ENCODE measurements at regions not wholly inside any gene's neighbourhood (a gene's known extent, or its start where the extent isn't known, plus 50 kb on each side); places are given as distances from the start of the nearest gene placed in this dataset.
"Not testable (repeated sequence)": the region's sequence is repeated elsewhere in the genome, so short reads cannot be mapped to it uniquely, and the experiment has no call there.

DNA sequence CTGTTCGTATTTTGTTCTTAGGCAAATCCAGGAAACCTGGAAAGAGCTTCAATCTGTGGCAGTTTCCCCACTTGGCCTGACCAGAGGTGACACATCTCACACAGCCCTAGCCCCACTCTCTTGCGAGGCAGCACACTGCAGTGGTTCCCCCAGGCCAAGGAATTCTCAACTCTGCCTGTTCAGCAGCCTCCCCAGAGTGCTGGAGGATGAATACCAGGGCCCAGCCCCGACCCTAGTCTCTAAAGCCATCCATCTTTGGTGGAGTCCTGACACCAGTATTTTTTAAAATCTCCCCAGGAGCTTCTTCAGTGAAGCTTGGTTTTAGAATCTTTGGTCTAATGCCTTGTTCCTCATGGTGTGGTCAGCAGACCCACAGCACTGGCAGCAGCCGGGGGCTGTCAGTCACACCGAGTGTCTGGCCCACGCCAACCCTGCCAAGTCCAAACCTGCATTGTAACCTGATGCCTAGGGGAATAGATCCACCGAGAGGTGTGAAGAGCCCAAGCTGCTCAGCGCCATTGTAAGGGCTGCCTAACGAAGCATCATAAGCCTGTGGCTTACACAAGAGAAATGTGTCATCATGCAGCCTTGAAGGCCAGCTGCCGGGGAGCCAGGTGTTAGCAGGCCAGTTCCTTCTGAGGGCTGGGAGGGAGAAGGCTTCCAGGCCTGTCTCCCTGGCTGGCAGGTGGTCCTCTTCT lies 428.7 kb upstream of the ID2 start:
- no peak for TF ChIP-seq ZNF274 (IDR thresholded peaks at IDR 0.05; ENCODE audit: low read depth, low read length)
- H3K4me3 ChIP-seq (ENCODE audit: low read length) = no peak overlapping the region

DNA sequence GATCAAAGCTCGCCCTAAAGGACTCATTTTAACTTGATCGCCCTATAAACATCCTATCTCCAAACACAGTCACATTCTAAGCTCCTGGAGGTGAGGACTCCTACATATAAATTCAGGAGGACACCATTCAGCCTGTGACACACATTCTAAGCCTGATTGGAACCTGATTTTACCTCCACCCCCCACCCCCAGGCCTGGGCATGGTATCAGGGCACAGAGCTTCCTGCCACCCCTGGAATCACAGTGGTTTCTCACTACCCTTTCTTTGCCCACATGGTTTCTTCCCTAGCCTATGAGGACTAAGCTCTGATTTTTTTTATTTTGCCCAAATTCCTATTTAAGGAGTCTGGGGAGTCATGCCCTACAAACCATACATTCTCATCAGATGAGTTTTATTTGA lies 428.1 kb upstream of the ID2 start:
- TF ChIP-seq ZNF274 (IDR thresholded peaks at IDR 0.05; ENCODE audit: low read depth, low read length) = no peak
- no peak overlapping the region for H3K4me3 ChIP-seq (ENCODE audit: low read length)

DNA sequence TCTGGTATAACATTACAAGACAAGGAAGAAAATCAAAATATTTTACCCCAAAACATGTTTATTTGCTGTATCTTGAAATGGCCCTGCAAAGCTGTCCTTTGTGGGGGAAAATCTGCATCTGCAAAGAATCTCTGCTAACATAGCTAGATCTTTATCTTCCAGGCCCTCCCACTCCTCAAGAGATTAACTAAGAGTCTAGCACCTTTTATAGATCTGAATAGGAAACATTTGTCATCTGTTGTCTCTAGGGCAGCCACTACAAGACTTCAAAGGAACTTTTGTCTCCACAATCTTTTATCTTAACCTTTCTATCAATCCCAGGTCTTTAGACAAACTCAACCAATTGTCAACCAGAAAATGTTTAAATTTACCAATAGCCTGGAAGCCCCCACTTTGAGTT lies 427.6 kb upstream of the ID2 start:
- not testable (repeated sequence) for H3K4me3 ChIP-seq (ENCODE audit: low read length)

DNA sequence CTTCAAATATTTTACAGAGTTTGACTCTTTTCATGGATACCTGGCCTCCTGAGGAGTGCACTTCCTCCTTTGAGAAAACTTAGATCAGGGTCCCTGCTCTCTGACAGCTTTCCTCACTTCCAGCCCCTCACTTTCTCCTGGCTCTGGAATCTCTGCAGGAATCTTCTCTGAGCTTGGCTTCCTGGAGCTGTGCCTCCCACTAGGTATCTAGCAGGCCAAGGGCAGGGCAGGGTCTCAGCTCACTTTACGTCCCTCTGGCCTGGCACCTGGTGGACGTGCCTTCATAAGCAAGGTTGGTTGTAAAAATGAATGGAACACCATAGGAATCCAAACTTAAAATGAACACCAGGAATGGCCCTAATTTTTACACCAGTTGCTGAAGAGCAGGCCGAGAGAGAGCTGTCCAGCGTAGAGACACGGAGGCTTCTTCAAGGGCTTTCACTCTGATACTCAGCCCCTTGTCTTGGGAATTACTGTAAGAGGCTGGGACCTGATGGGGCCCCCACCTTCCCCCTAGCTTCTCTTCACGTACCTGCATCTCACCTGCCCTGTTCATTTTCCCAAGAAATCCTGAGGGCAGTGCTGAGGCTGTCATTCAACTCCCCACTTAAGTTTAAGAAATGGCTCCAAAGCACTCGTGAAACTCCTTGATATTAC lies 426.9 kb upstream of the ID2 start:
- no peak for TF ChIP-seq ZNF274 (IDR thresholded peaks at IDR 0.05; ENCODE audit: low read depth, low read length)
- no peak overlapping the region for H3K4me3 ChIP-seq (ENCODE audit: low read length)

DNA sequence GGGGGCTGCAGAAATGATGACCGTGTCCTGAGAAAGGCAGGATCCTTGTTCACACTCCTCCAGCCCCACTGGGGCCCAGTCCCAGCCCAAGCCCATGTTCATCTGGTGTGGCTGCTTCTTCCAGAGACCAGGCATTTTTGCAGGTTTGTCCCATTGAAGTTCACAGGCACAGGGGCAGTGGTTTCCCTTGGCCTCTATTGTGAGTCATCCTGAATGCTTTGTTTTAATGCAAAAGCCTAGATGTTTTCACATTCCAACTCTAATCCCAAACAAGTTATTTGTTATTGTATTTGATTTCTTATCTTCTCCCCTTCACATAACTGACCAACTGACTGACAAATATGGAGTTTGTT lies 426.4 kb upstream of the ID2 start:
- H3K4me3 ChIP-seq (ENCODE audit: low read length) = no peak overlapping the region
- TF ChIP-seq ZNF274 (IDR thresholded peaks at IDR 0.05; ENCODE audit: low read depth, low read length) = no peak

DNA sequence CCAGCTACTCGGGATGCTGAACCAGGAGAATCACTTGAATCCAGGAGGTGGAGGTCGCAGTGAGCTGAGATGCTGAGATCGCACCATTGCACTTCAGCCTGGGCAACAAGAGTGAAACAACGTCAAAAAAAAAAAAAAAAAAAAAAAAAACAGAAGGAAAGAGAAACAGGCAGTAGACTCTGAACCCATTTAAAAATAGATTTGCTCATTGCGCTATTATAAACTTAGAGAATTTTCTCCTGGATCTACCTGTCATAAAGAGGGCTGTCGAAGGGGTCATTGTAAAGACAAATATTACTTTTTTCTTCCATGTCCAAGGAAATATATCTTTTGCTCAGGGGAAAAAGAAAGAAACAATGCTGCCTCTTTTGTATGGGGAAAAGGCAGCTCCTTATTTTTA lies 425.0 kb upstream of the ID2 start:
- TF ChIP-seq ZNF274 (IDR thresholded peaks at IDR 0.05; ENCODE audit: low read depth, low read length) = no peak
- H3K4me3 ChIP-seq (ENCODE audit: low read length) = no peak overlapping the region

DNA sequence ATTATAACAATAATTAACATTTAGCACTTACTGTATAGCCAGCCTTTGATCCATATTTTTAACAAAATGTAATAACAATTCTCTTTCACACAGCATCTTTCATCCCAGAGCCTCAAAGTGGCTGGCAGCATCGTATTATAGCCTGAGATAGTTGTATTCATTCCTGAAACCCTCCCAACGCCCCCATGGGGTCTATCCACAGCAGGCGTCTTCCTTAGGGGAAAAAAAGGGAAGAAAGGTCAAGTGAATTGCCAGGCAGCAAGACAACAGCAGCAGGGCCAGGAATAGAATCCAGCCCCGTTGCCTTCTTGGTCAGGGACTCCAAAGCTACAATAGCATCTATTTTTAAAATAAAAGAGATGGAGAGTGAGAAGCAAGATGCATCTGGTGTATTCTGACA lies 424.4 kb upstream of the ID2 start:
- no peak overlapping the region for H3K4me3 ChIP-seq (ENCODE audit: low read length)
- TF ChIP-seq ZNF274 (IDR thresholded peaks at IDR 0.05; ENCODE audit: low read depth, low read length) = no peak

DNA sequence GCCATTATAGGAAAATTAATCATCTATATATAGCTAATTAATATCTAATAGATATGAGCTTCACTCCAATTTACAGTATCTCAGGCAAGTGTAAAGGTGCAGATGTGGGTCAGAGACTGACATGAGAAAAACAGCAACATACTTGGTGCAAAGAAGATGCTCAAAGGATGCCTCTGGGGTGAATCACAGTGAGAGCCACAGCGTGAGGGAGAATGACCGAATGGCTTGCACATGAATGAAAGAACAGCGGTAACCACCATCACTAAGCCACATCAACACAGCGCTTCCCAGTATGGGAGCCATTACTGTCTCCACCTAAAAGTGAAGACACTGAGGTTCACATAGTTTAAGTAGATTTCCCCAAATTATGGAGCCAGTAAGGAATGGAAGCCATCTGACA lies 423.4 kb upstream of the ID2 start:
- H3K4me3 ChIP-seq (ENCODE audit: low read length) = no peak overlapping the region
- no peak for TF ChIP-seq ZNF274 (IDR thresholded peaks at IDR 0.05; ENCODE audit: low read depth, low read length)

DNA sequence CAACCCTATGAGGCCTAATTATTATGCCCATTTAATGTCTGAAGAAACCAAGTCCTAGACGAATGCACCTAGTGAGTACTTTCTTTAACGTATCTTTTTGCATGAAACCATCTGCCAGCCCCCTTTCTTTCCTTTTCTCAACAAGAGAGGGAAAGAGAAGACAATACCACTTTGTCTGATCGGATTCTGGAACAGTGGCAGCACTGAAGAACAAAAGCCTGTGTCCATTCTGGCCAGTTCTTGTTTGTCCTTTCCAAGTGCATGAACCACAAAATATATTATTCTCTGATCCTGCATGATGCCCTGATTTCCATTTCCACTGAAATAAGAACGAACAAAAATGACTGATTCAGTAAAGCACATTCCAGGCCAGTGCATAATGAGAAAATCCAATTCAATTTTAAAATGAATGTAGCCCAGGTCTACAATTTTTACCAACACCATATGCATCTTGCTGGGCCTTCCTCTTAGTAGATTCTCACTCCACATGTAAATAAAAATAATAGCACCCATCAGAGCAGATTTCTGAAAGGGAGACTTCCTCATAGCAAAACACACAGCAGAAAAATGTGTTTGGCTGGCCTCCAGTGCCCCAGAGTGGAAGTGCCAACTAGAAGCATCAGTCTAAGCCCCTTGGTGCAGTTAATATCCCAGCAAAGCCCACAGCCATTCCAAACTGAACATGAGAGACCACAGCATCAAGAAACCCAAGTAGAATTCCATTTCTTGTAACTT lies 422.6 kb upstream of the ID2 start:
- no peak overlapping the region for H3K4me3 ChIP-seq (ENCODE audit: low read length)
- no peak for TF ChIP-seq ZNF274 (IDR thresholded peaks at IDR 0.05; ENCODE audit: low read depth, low read length)

DNA sequence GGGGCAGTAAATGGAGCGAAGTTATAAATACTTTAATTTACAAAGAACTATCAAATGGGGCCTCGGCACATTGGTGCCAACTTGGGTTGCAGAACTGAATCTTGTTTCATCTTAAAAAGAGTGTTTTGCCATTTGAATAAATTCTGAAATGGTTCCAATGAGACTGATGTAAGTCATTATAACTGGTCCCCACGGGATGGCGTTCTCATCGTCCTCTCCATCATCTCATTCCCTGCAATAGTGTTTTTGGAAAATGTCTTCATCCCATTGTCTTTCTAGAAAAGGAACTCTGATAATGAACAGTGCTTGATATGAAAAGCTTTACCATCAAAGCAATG lies 422.0 kb upstream of the ID2 start:
- no peak for TF ChIP-seq ZNF274 (IDR thresholded peaks at IDR 0.05; ENCODE audit: low read depth, low read length)
- no peak overlapping the region for H3K4me3 ChIP-seq (ENCODE audit: low read length)

DNA sequence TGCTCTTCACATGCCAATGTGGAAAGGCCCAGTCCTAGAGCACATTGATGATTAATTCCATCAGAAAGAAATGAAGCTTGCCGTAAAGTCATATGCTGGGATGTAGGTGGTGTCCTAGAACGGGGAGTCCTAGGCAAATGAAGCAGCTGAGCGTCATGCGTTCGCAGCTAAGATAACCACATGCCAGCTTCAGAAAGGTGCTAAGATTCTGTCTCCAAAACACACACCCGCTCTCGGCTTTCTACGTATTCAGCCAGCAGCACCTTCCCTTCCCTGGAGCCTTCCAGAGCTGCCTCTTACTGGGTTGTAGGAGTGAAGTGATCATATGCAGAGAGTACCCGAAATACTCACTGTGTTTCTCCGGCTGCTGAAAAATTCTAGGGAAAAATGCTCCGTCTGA lies 421.6 kb upstream of the ID2 start:
- H3K4me3 ChIP-seq (ENCODE audit: low read length) = no peak overlapping the region
- TF ChIP-seq ZNF274 (IDR thresholded peaks at IDR 0.05; ENCODE audit: low read depth, low read length) = no peak

DNA sequence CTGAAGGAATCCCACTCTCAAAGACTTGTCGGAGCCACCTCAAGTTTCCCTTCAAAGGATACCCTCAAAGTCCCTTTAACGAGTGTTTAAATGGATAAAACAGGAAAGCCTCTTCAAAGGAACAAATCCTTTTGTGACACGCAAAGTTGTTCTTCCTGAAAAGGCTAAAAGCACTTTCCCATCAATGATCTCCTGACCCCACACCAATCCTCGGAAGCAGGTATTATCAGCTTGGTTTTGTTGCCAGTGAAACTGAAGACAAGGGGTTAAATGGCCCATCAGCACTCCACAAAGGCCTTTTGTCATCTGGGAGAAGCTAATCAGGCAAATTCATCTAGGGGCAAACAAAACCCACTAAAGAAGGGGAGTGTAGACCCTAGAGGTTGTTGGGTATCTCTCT lies 418.0 kb upstream of the ID2 start:
- TF ChIP-seq ZNF274 (IDR thresholded peaks at IDR 0.05; ENCODE audit: low read depth, low read length) = no peak
- no peak overlapping the region for H3K4me3 ChIP-seq (ENCODE audit: low read length)

DNA sequence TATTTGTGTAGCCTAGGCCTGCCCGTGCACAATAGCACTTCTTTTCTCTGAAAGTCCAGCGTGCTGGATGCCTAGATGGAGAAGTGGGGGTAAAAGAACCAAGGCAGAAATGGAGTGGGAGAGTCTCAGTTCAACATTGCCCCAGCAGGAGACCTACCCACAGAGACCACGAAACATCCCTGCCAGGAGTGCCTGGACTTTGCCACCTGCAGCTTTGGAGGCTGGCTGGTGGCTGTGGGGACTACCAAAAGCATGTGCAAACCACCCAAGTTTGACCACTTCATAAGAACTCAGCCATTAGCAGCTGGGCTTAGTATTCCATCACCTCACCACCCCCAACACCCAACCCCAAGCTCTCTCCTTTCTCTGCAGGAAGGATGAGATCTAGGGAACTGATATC lies 416.9 kb upstream of the ID2 start:
- TF ChIP-seq ZNF274 (IDR thresholded peaks at IDR 0.05; ENCODE audit: low read depth, low read length) = no peak
- H3K4me3 ChIP-seq (ENCODE audit: low read length) = no peak overlapping the region

DNA sequence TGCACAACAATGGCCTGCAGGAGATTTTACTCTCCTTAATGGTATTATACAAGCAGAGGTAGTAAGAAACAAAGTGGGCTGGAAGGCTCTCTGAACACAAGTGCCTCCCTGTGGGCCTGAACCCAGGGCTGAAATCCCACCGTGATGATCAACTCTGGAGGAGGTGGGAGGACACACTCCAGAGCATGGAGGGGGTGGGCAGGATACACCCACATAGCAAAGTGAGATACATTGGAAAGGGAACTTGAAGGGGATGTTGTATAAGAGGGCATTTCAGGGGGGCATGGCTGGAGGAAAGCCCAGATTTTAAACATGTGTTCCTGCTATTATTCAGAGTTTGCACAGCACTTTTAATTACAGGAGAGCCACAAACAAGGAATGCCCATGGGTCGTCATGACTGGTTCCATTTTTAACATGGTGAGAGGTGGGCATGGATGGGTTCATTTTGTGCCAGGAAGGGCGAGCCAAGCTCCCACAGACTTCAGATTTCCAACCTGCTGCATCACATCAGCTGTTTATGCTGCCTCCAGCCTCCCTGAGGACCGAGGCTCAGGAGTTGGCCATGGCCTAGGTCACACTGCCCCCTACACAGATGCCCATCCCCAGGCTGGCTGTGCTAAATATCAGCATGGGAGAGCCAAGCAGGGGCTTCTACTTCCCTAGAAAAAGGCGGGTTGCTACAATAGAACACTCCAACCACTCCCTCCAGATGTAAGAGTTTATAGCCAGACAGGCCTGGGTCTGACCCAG lies 416.2 kb upstream of the ID2 start:
- no peak for TF ChIP-seq ZNF274 (IDR thresholded peaks at IDR 0.05; ENCODE audit: low read depth, low read length)
- no peak overlapping the region for H3K4me3 ChIP-seq (ENCODE audit: low read length)

DNA sequence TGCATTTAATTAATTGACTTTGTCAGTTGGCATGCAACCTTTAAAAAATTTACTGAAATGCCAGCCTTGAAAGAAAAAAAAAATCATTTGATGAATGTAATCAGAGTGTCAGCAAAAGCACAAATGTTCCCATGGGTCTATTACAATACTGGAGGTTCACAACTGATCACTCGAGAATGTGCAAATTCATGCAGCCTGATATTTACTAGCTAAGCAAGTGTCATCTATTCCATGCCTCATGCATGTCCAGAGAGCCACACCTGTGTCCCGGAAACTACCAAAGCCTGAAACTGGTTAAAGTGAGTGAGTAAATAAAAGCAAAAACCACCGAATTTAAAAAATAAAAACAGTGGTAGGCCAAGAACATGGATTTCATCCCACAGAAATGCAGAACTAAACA lies 415.3 kb upstream of the ID2 start:
- TF ChIP-seq ZNF274 (IDR thresholded peaks at IDR 0.05; ENCODE audit: low read depth, low read length) = no peak
- no peak overlapping the region for H3K4me3 ChIP-seq (ENCODE audit: low read length)
